Lower leg skin (tissue), 4 donors: ENCODE measurements at regions not wholly inside any gene's neighbourhood (a gene's known extent, or its start where the extent isn't known, plus 50 kb on each side); places are given as distances from the start of the nearest gene placed in this dataset.

Experiments used
- DNase-seq, 2 donors: peaks; one replicate each; pipeline ENCODE4 v3.0.0-alpha.2; 2019; ENCODE audit warnings: low spot score in 2 of 2
- H3K4me3 ChIP-seq: fragments of 200-600 bp; sonication (generic); 2 replicates; pipeline ENCODE4 v1.5.1; 2017; ENCODE audit warnings: mild to moderate bottlenecking, low read depth; ENCODE audit not compliant: poor library complexity, severe bottlenecking
- CTCF ChIP-seq, 3 donors: fragments of 450-650 bp; IDR thresholded peaks; one replicate each; pipeline ENCODE4 v1.5.1; 2016; ENCODE audit warnings: antibody characterized with exemption in 3 of 3, mild to moderate bottlenecking in 3 of 3, moderate library complexity in 2 of 3
- POLR2A ChIP-seq, 2 donors: fragments of 450-650 bp; IDR thresholded peaks; one replicate each; pipeline ENCODE4 v1.6.1; 2016 to 2017; ENCODE audit warnings: antibody characterized with exemption in 2 of 2, mild to moderate bottlenecking in 1 of 2, moderate library complexity in 1 of 2
- WGBS, 2 donors: methylation state at CpG; one replicate each; pipeline ENCODE4 v1.1.5; 2018; 5-methylcytosine and 5-hydroxymethylcytosine counted together
- intact Hi-C: fragments of 100-400 bp; cut with DNase I; formaldehyde crosslinking; loops from one replicate; pipeline ENCODE4 v1.15.0; 2023; ENCODE audit warnings: low total_unique reads

- DNase-seq, result no peak
- 13 to 15% methylated on average over 1 of the region's 1 CpG for WGBS, 2 donors
- no peak for TF ChIP-seq POLR2A (IDR thresholded peaks at IDR 0.05)
- no peak for TF ChIP-seq CTCF (IDR thresholded peaks at IDR 0.05)
- H3K4me3 ChIP-seq, result no peak overlapping the region
- intact Hi-C loops, result no loop called here
Measured at GRCh38 chr7:119438315-119438714, 834.7 kb upstream of the KCND2 start.

GRCh38 chr7:119439192-119439591 is 833.8 kb upstream of the KCND2 start:
- WGBS, 2 donors, result 76% methylated on average over 4 of the region's 4 CpGs
- DNase-seq, result no peak
- TF ChIP-seq CTCF (IDR thresholded peaks at IDR 0.05) (no peak), POLR2A (IDR thresholded peaks at IDR 0.05) (no peak)
- intact Hi-C loops, result no loop called here
- H3K4me3 ChIP-seq, result no peak overlapping the region

DNA sequence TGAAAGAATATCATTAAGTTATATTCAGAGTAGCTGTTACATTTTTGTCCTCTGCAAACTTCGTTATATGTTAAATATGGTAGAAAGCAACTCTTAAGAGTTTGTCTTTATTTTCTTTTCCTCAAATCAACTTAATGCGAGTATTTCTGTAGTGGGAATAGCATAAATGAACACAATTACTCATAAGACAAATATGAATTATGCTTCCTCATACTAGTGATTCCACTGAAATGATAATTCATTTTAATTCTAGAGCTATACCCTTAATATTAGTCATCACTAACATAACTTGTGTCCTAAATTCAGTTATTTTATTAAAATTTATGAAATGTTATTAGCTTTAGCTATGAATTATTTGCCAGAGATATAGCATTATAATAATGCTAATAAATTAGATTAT is 820.6 kb upstream of the KCND2 start:
- no peak for TF ChIP-seq POLR2A (IDR thresholded peaks at IDR 0.05)
- no peak for TF ChIP-seq CTCF (IDR thresholded peaks at IDR 0.05)
- 77 to 82% methylated on average over 2 of the region's 2 CpGs for WGBS, 2 donors
- no peak overlapping the region for H3K4me3 ChIP-seq
- no peak for DNase-seq
- intact Hi-C loops, result no loop called here

DNA sequence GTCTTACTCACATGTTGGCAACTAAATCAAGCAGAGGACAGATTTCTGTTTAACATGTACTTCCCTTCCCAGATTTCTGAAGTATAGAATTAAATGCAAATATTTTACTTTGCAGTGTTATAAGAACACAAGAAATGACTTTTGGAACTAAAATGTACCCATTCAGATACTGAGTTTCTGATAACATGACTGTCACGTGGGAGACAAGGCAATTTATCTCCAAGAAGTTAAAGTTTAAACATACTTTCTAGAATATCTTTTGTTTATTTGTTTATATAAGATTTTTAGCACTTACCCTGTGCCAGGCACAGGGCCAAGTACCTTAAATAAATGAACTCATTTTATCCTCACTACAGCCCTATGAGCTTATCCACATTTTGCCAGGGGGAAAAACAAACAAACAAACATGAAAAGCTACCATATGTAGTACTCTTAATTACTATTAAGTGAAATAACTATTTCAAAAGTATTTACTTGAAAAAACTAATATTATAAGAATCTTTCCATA is 807.1 kb upstream of the KCND2 start:
- intact Hi-C loops, result no loop called here
- no peak for TF ChIP-seq CTCF (IDR thresholded peaks at IDR 0.05)
- no peak for TF ChIP-seq POLR2A (IDR thresholded peaks at IDR 0.05)
- 24 to 26% methylated on average over 1 of the region's 1 CpG for WGBS, 2 donors
- DNase-seq, result no peak
- no peak overlapping the region for H3K4me3 ChIP-seq

GRCh38 chr7:119472408-119473038 is 800.5 kb upstream of the KCND2 start:
- TF ChIP-seq POLR2A (IDR thresholded peaks at IDR 0.05), result no peak
- TF ChIP-seq CTCF (IDR thresholded peaks at IDR 0.05), result no peak
- no peak for DNase-seq
- no peak overlapping the region for H3K4me3 ChIP-seq
- intact Hi-C loops, result no loop called here
- WGBS, 2 donors, result 40 to 41% methylated on average over 7 of the region's 7 CpGs

- no peak for TF ChIP-seq POLR2A (IDR thresholded peaks at IDR 0.05)
- TF ChIP-seq CTCF (IDR thresholded peaks at IDR 0.05), result no peak
- intact Hi-C loops, result no loop called here
- H3K4me3 ChIP-seq, result no peak overlapping the region
- DNase-seq, result no peak
- 19 to 25% methylated on average over 4 of the region's 4 CpGs for WGBS, 2 donors
Measured at GRCh38 chr7:119482209-119482608, 790.8 kb upstream of the KCND2 start.
